Inflammatory macrophage treated with lipopolysaccharide for 4 hours (primary cell): ENCODE measurements at regions not wholly inside any gene's neighbourhood (a gene's known extent, or its start where the extent isn't known, plus 50 kb on each side); places are given as distances from the start of the nearest gene placed in this dataset.
A peak's percentile ranks its signal among the peaks of the same experiment; 100 is the strongest.

Experiments
- DNase-seq: peaks from one replicate; pipeline ENCODE4 v3.0.0-alpha.2; 2020

- no peak for DNase-seq
Observed at GRCh38 chr12:78407722-78408121, 456.9 kb upstream of the SYT1 start.

- DNase-seq: no peak
Observed at GRCh38 chr12:78414071-78414470, 450.5 kb upstream of the SYT1 start.

GRCh38 chr12:78418919-78419318 lies 445.7 kb upstream of the SYT1 start:
- peak; percentile 4 for DNase-seq

- DNase-seq: no peak
Observed at GRCh38 chr12:78419513-78419912, 445.1 kb upstream of the SYT1 start.

GRCh38 chr12:78420991-78421390 lies 443.6 kb upstream of the SYT1 start:
- DNase-seq: no peak

GRCh38 chr12:78430551-78430950 lies 434.0 kb upstream of the SYT1 start:
- DNase-seq: no peak

GRCh38 chr12:78431931-78432330 lies 432.6 kb upstream of the SYT1 start:
- no peak for DNase-seq

- no peak for DNase-seq
Observed at GRCh38 chr12:78439666-78440065, 424.9 kb upstream of the SYT1 start.

- no peak for DNase-seq
Observed at GRCh38 chr12:78441737-78442453, 422.7 kb upstream of the SYT1 start.

- DNase-seq: no peak
Observed at GRCh38 chr12:78442454-78442801, 422.1 kb upstream of the SYT1 start.

- DNase-seq: no peak
Observed at GRCh38 chr12:78446555-78446954, 418.0 kb upstream of the SYT1 start.

GRCh38 chr12:78447373-78447772 lies 417.2 kb upstream of the SYT1 start:
- DNase-seq: no peak

- DNase-seq: no peak
Observed at GRCh38 chr12:78448692-78449091, 415.9 kb upstream of the SYT1 start.

GRCh38 chr12:78455991-78456390 lies 408.6 kb upstream of the SYT1 start:
- DNase-seq: no peak

GRCh38 chr12:78457938-78458337 lies 406.6 kb upstream of the SYT1 start:
- peak; percentile 65 for DNase-seq

GRCh38 chr12:78470354-78471195 lies 394.0 kb upstream of the SYT1 start:
- peak; percentile 7 for DNase-seq

GRCh38 chr12:78473136-78473535 lies 391.4 kb upstream of the SYT1 start:
- no peak for DNase-seq

- DNase-seq: no peak
Observed at GRCh38 chr12:78473561-78473960, 391.0 kb upstream of the SYT1 start.

GRCh38 chr12:78483767-78484315 lies 380.7 kb upstream of the SYT1 start:
- no peak for DNase-seq

GRCh38 chr12:78489990-78490389 lies 374.6 kb upstream of the SYT1 start:
- no peak for DNase-seq

GRCh38 chr12:78490861-78491260 lies 373.7 kb upstream of the SYT1 start:
- no peak for DNase-seq

- no peak for DNase-seq
Observed at GRCh38 chr12:78494911-78495310, 369.7 kb upstream of the SYT1 start.

GRCh38 chr12:78501825-78502224 lies 362.7 kb upstream of the SYT1 start:
- no peak for DNase-seq

GRCh38 chr12:78519422-78519821 lies 345.2 kb upstream of the SYT1 start:
- no peak for DNase-seq
